ENCODE measurements at regions not wholly inside any gene's neighbourhood (a gene's known extent, or its start where the extent isn't known, plus 50 kb on each side); places are given as distances from the start of the nearest gene placed in this dataset.
"Not testable (repeated sequence)": the region's sequence is repeated elsewhere in the genome, so short reads cannot be mapped to it uniquely, and the experiment has no call there.

GRCh38 chr12:23376238-23376637 is 573.2 kb downstream of the SOX5 start:
- TF ChIP-seq, protein P1, sequence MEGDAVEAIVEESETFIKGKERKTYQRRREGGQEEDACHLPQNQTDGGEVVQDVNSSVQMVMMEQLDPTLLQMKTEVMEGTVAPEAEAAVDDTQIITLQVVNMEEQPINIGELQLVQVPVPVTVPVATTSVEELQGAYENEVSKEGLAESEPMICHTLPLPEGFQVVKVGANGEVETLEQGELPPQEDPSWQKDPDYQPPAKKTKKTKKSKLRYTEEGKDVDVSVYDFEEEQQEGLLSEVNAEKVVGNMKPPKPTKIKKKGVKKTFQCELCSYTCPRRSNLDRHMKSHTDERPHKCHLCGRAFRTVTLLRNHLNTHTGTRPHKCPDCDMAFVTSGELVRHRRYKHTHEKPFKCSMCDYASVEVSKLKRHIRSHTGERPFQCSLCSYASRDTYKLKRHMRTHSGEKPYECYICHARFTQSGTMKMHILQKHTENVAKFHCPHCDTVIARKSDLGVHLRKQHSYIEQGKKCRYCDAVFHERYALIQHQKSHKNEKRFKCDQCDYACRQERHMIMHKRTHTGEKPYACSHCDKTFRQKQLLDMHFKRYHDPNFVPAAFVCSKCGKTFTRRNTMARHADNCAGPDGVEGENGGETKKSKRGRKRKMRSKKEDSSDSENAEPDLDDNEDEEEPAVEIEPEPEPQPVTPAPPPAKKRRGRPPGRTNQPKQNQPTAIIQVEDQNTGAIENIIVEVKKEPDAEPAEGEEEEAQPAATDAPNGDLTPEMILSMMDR (IDR thresholded peaks at IDR 0.05): no peak
- Histone ChIP-seq H3K9me3 (no peaks in the 10 kb centered on the region), H3K27ac (no peak overlapping the region), H3K4me1 (ENCODE audit: control insufficient read depth in 1 of 2, insufficient read depth in 1 of 2, low read depth in 1 of 2, low read length in 1 of 2) (no peaks in the 10 kb centered on the region), H3K4me3 (ENCODE audit: low read depth in 1 of 2, low read length in 1 of 2) (no peak overlapping the region), H3K27me3 (no peaks in the 10 kb centered on the region), H3K36me3 (no peaks in the 10 kb centered on the region)

GRCh38 chr12:23380419-23381100 is 568.9 kb downstream of the SOX5 start:
- Histone ChIP-seq H3K27ac (no peak overlapping the region), H3K36me3 (no peaks in the 10 kb centered on the region), H3K9me3 (no peaks in the 10 kb centered on the region), H3K4me1 (ENCODE audit: control insufficient read depth in 1 of 2, insufficient read depth in 1 of 2, low read depth in 1 of 2, low read length in 1 of 2) (no peaks in the 10 kb centered on the region), H3K27me3 (no peaks in the 10 kb centered on the region), H3K4me3 (ENCODE audit: low read depth in 1 of 2, low read length in 1 of 2) (no peak overlapping the region)
- TF ChIP-seq, protein P1 (IDR thresholded peaks at IDR 0.05): no peak

DNA sequence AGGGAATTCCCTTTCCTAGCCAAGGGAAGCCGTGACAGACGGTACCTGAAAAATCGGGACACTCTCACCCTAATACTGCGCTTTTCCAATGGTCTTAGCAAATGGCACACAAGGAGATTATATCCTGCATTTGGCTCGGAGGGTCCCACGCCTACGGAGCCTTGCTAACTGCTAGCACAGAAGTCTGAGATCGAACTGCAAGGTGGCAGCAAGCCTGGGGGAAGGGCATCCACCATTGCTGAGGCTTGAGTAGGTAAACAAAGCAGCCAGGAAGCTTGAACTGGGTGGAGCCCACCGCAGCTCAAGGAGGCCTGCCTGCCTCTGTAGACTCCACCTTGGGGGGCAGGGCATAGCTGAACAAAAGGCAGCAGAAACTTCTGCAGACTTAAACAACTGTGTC is 560.6 kb downstream of the SOX5 start:
- H3K36me3 ChIP-seq; H3K4me1 ChIP-seq (ENCODE audit: control insufficient read depth in 1 of 2, insufficient read depth in 1 of 2, low read depth in 1 of 2, low read length in 1 of 2); H3K4me3 ChIP-seq (ENCODE audit: low read depth in 1 of 2, low read length in 1 of 2); H3K27me3 ChIP-seq; H3K9me3 ChIP-seq; H3K27ac ChIP-seq: not testable (repeated sequence)

GRCh38 chr12:23389315-23389714 is 560.2 kb downstream of the SOX5 start:
- not testable (repeated sequence) for H3K4me3 ChIP-seq (ENCODE audit: low read depth in 1 of 2, low read length in 1 of 2); H3K4me1 ChIP-seq (ENCODE audit: control insufficient read depth in 1 of 2, insufficient read depth in 1 of 2, low read depth in 1 of 2, low read length in 1 of 2); H3K27me3 ChIP-seq; H3K9me3 ChIP-seq; H3K36me3 ChIP-seq; H3K27ac ChIP-seq

GRCh38 chr12:23399402-23399933 is 550.0 kb downstream of the SOX5 start:
- TF ChIP-seq, protein P1 (IDR thresholded peaks at IDR 0.05): no peak
- H3K4me3 ChIP-seq (ENCODE audit: low read depth in 1 of 2, low read length in 1 of 2): no peak overlapping the region
- no peaks in the 10 kb centered on the region for H3K4me1 ChIP-seq (ENCODE audit: control insufficient read depth in 1 of 2, insufficient read depth in 1 of 2, low read depth in 1 of 2, low read length in 1 of 2)
- no peak overlapping the region for H3K27ac ChIP-seq
- no peaks in the 10 kb centered on the region for H3K9me3 ChIP-seq
- no peaks in the 10 kb centered on the region for H3K36me3 ChIP-seq
- H3K27me3 ChIP-seq: no peaks in the 10 kb centered on the region

GRCh38 chr12:23415180-23415579 is 534.3 kb downstream of the SOX5 start:
- TF ChIP-seq, protein P1 (IDR thresholded peaks at IDR 0.05): no peak
- Histone ChIP-seq H3K4me1 (ENCODE audit: control insufficient read depth in 1 of 2, insufficient read depth in 1 of 2, low read depth in 1 of 2, low read length in 1 of 2) (no peaks in the 10 kb centered on the region), H3K27me3 (no peaks in the 10 kb centered on the region)

More at GRCh38 chr12:23415180-23415579, 534.3 kb downstream of the SOX5 start:
- Histone ChIP-seq H3K27ac (no peak overlapping the region), H3K36me3 (no peaks in the 10 kb centered on the region), H3K9me3 (no peaks in the 10 kb centered on the region), H3K4me3 (ENCODE audit: low read depth in 1 of 2, low read length in 1 of 2) (no peak overlapping the region)

Measured in neutrophil (primary cell).